ENCODE measurements at regions not wholly inside any gene's neighbourhood (a gene's known extent, or its start where the extent isn't known, plus 50 kb on each side); places are given as distances from the start of the nearest gene placed in this dataset.

DNA sequence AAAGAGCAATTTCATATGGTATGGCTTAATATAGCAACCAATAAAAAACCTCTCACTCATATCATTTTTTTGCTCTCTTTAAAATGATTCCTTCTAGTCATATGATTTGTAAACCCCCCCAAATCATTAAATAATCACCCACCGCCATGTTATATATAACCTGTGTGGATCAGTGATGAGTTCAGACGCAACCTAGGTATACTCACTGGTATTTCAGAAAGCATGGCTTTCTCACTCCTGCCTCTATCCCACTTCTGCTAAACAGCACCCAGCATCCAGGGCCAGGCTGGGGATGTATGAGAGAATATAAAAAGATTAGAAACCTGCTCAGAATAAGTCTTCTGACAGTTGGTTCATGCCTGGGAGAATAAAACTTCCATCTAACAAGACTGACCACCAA, 172.3 kb upstream of the PRICKLE2 start:
- H3K27me3 Mint-ChIP-seq, result peaks cover 2% of the 10 kb centered on the region
- no peak for ATAC-seq
- H3K27ac Mint-ChIP-seq, result no peak overlapping the region
- no peaks in the 10 kb centered on the region for H3K4me1 Mint-ChIP-seq
- H3K36me3 Mint-ChIP-seq, result no peaks in the 10 kb centered on the region
- no peak for DNase-seq
- no peak overlapping the region for H3K4me3 Mint-ChIP-seq
- CTCF ChIA-PET, result no interaction called here
- H3K9me3 Mint-ChIP-seq (ENCODE audit: low read depth), result no peaks in the 10 kb centered on the region

GRCh38 chr3:64395490-64395889, 170.2 kb upstream of the PRICKLE2 start:
- CTCF ChIA-PET, result no interaction called here
- Mint-ChIP-seq H3K4me1 (no peaks in the 10 kb centered on the region), H3K4me3 (no peak overlapping the region), H3K9me3 (ENCODE audit: low read depth) (no peaks in the 10 kb centered on the region), H3K27me3 (no peaks in the 10 kb centered on the region), H3K27ac (no peak overlapping the region), H3K36me3 (no peaks in the 10 kb centered on the region)
- DNase-seq (no peak), ATAC-seq (no peak)

- CTCF ChIA-PET, result no interaction called here
- Mint-ChIP-seq H3K27me3 (peaks cover 6% of the 10 kb centered on the region), H3K4me3 (no peak overlapping the region), H3K9me3 (ENCODE audit: low read depth) (no peaks in the 10 kb centered on the region), H3K4me1 (no peaks in the 10 kb centered on the region), H3K27ac (no peak overlapping the region), H3K36me3 (no peaks in the 10 kb centered on the region)
- no peak for ATAC-seq
- DNase-seq, result no peak
Observed at GRCh38 chr3:64393193-64393592, 167.9 kb upstream of the PRICKLE2 start.

DNA sequence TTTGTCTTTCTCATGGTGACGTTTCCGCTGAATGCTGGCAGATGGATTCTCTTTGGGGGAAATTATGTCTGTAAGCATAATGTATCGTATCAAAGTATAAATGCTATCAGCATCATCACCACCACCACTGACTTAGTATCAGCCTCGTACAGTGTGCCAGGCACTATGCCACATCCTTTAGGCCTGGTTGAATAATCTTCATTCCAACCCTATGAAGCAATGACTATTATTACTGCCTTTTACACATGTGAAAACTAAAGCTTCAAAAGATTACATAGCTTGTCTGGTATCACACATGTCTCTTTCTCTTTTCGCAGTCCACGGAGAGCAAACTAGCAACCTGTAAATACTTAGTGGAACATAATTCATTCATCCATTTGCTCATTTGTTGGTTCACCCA, 166.7 kb upstream of the PRICKLE2 start:
- Mint-ChIP-seq H3K36me3 (no peaks in the 10 kb centered on the region), H3K4me3 (no peak overlapping the region), H3K27ac (no peak overlapping the region), H3K4me1 (no peaks in the 10 kb centered on the region), H3K9me3 (ENCODE audit: low read depth) (no peaks in the 10 kb centered on the region), H3K27me3 (peaks cover 6% of the 10 kb centered on the region)
- ATAC-seq (no peak), DNase-seq (no peak)
- CTCF ChIA-PET, result interaction anchor here (1.3 kb wide), 1 partner anchor 368 kb away, joined by 3 read pairs; no protein-coding TSS in a partner anchor

- Mint-ChIP-seq H3K4me3 (no peak overlapping the region), H3K27me3 (peaks cover 8% of the 10 kb centered on the region), H3K9me3 (ENCODE audit: low read depth) (no peaks in the 10 kb centered on the region), H3K27ac (no peak overlapping the region), H3K4me1 (no peaks in the 10 kb centered on the region), H3K36me3 (no peaks in the 10 kb centered on the region)
- CTCF ChIA-PET, result no interaction called here
- DNase-seq (no peak), ATAC-seq (no peak)
Observed at GRCh38 chr3:64390893-64391292, 165.6 kb upstream of the PRICKLE2 start.

DNA sequence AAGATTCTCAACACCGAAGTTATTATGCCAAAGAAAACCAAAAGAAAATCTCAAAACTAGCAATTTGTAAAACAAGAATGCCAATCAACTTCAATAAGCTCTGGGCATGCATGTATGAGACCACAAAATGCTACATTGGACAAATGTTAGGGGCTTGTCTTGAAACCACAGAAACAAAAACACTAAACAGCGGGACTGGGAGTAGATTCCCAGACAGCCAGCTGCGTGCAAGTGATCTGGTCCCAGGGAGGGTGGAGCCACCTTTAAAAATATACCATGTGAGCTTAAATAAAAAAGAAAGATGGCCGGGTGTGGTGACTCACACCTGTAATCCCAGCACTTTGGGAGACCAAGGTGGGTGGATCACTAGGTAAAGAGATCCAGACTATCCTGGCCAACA, 163.6 kb upstream of the PRICKLE2 start:
- Mint-ChIP-seq H3K9me3 (ENCODE audit: low read depth) (no peaks in the 10 kb centered on the region), H3K27ac (no peak overlapping the region), H3K4me3 (no peak overlapping the region), H3K27me3 (peaks cover 8% of the 10 kb centered on the region), H3K36me3 (no peaks in the 10 kb centered on the region), H3K4me1 (no peaks in the 10 kb centered on the region)
- ATAC-seq (no peak), DNase-seq (no peak)
- CTCF ChIA-PET, result no interaction called here

GRCh38 chr3:64387688-64388087, 162.4 kb upstream of the PRICKLE2 start:
- Mint-ChIP-seq H3K36me3 (no peaks in the 10 kb centered on the region), H3K4me1 (no peaks in the 10 kb centered on the region), H3K27ac (no peak overlapping the region), H3K27me3 (peaks cover 8% of the 10 kb centered on the region), H3K9me3 (ENCODE audit: low read depth) (no peaks in the 10 kb centered on the region), H3K4me3 (no peak overlapping the region)
- DNase-seq (no peak), ATAC-seq (no peak)
- CTCF ChIA-PET, result no interaction called here

DNA sequence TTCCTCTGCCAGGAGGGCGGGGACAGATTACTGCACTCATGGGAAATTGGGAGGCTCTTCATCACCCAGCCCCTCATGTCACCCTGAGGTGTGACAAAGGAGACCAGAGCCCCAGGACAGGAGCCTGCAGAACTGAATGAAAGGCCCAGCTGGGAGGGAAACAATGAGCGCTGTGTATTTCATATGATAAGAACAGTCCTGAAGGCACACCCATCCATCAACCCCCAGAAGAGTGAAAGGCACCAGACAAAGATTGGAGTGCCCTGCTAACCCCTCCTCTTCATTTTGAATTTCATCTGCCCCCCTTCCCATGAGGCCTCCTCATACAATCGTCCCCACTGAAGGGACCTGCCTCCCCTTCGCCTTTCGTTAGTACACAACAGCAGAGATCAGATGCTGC, 160.0 kb upstream of the PRICKLE2 start:
- Mint-ChIP-seq H3K27ac (no peak overlapping the region), H3K36me3 (no peaks in the 10 kb centered on the region), H3K4me3 (no peak overlapping the region), H3K4me1 (no peaks in the 10 kb centered on the region), H3K9me3 (ENCODE audit: low read depth) (no peaks in the 10 kb centered on the region), H3K27me3 (peaks cover 8% of the 10 kb centered on the region)
- ATAC-seq (no peak), DNase-seq (no peak)
- CTCF ChIA-PET, result no interaction called here

GRCh38 chr3:64384561-64384960, 159.3 kb upstream of the PRICKLE2 start:
- Mint-ChIP-seq H3K27me3 (peaks cover 8% of the 10 kb centered on the region), H3K36me3 (no peaks in the 10 kb centered on the region), H3K4me1 (no peaks in the 10 kb centered on the region), H3K27ac (no peak overlapping the region), H3K4me3 (no peak overlapping the region), H3K9me3 (ENCODE audit: low read depth) (no peaks in the 10 kb centered on the region)
- CTCF ChIA-PET, result no interaction called here
- no peak for DNase-seq
- ATAC-seq, result no peak

DNA sequence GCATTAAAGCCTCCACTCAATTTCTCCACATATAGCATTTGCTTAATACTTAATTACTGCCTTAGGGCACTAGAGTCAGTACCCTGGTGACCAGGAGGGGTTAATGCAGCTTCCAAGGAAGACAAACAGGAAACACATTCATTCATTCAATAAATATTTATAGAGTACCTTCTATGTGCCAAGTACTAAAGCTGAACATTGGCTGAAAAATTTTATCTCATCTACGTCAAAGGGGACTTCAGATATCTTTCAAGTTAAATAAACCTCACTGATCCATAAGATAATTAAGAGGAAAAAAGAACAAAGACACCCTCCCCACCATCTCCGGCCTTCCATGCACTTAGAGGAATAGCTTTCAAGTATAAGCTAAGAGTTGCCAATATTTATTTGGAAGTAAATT, 156.9 kb upstream of the PRICKLE2 start:
- peaks cover 2% of the 10 kb centered on the region for H3K27me3 Mint-ChIP-seq
- DNase-seq (no peak), ATAC-seq (no peak)
- CTCF ChIA-PET, result no interaction called here
- H3K4me3 Mint-ChIP-seq, result no peak overlapping the region
- no peaks in the 10 kb centered on the region for H3K9me3 Mint-ChIP-seq (ENCODE audit: low read depth)
- no peak overlapping the region for H3K27ac Mint-ChIP-seq
- H3K36me3 Mint-ChIP-seq, result no peaks in the 10 kb centered on the region
- H3K4me1 Mint-ChIP-seq, result no peaks in the 10 kb centered on the region

- DNase-seq (no peak), ATAC-seq (no peak)
- no peaks in the 10 kb centered on the region for H3K4me1 Mint-ChIP-seq
- H3K27ac Mint-ChIP-seq, result no peak overlapping the region
- no peaks in the 10 kb centered on the region for H3K9me3 Mint-ChIP-seq (ENCODE audit: low read depth)
- H3K27me3 Mint-ChIP-seq, result no peaks in the 10 kb centered on the region
- H3K4me3 Mint-ChIP-seq, result no peak overlapping the region
- CTCF ChIA-PET, result no interaction called here
- H3K36me3 Mint-ChIP-seq, result no peaks in the 10 kb centered on the region
Observed at GRCh38 chr3:64381367-64381766, 156.1 kb upstream of the PRICKLE2 start.

GRCh38 chr3:64380546-64380945, 155.3 kb upstream of the PRICKLE2 start:
- H3K9me3 Mint-ChIP-seq (ENCODE audit: low read depth), result no peaks in the 10 kb centered on the region
- H3K4me3 Mint-ChIP-seq, result no peak overlapping the region
- DNase-seq, result no peak
- CTCF ChIA-PET, result no interaction called here
- no peaks in the 10 kb centered on the region for H3K4me1 Mint-ChIP-seq
- H3K27me3 Mint-ChIP-seq, result peaks cover 2% of the 10 kb centered on the region
- H3K27ac Mint-ChIP-seq, result no peak overlapping the region
- no peaks in the 10 kb centered on the region for H3K36me3 Mint-ChIP-seq
- no peak for ATAC-seq

DNA sequence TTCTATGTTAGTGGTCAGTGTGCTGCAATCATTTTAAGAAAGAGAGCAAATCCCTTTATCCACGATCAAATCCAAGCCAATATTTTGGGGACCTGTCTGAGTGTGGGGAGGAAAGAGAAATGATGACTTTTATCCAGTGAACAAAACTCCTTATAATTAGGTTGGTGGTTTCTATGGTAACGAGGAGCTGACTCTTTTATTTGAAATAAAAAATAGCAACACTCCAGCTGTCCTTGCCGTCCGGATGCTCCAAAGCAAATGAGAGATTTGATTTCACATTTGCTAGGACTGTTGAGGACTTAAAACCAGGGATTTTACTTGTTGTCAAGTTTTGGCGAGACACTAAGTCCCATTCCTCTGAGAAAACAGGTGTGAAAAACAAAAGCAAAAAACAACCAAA, 154.0 kb upstream of the PRICKLE2 start:
- no peak overlapping the region for H3K27ac Mint-ChIP-seq
- DNase-seq, result no peak
- no peaks in the 10 kb centered on the region for H3K9me3 Mint-ChIP-seq (ENCODE audit: low read depth)
- CTCF ChIA-PET, result interaction anchor here (0.6 kb wide), 1 partner anchor 179 kb away, joined by 3 read pairs; no protein-coding TSS in a partner anchor
- no peaks in the 10 kb centered on the region for H3K36me3 Mint-ChIP-seq
- H3K27me3 Mint-ChIP-seq, result peaks cover 2% of the 10 kb centered on the region
- H3K4me1 Mint-ChIP-seq, result no peaks in the 10 kb centered on the region
- no peak overlapping the region for H3K4me3 Mint-ChIP-seq
- ATAC-seq, result no peak

GRCh38 chr3:64377942-64378341, 152.7 kb upstream of the PRICKLE2 start:
- peaks cover 2% of the 10 kb centered on the region for H3K27me3 Mint-ChIP-seq
- no peaks in the 10 kb centered on the region for H3K4me1 Mint-ChIP-seq
- no peak overlapping the region for H3K27ac Mint-ChIP-seq
- H3K4me3 Mint-ChIP-seq, result no peak overlapping the region
- CTCF ChIA-PET, result no interaction called here
- ATAC-seq (no peak), DNase-seq (no peak)
- H3K36me3 Mint-ChIP-seq, result no peaks in the 10 kb centered on the region
- H3K9me3 Mint-ChIP-seq (ENCODE audit: low read depth), result no peaks in the 10 kb centered on the region

- H3K36me3 Mint-ChIP-seq, result no peaks in the 10 kb centered on the region
- no peak overlapping the region for H3K27ac Mint-ChIP-seq
- no peaks in the 10 kb centered on the region for H3K4me1 Mint-ChIP-seq
- H3K27me3 Mint-ChIP-seq, result peaks cover 2% of the 10 kb centered on the region
- H3K4me3 Mint-ChIP-seq, result no peak overlapping the region
- H3K9me3 Mint-ChIP-seq (ENCODE audit: low read depth), result no peaks in the 10 kb centered on the region
- no peak for DNase-seq
- ATAC-seq, result no peak
- CTCF ChIA-PET, result no interaction called here
Observed at GRCh38 chr3:64375737-64376136, 150.5 kb upstream of the PRICKLE2 start.

Data from activated CD8-positive, alpha-beta memory T cell treated with anti-CD3 and anti-CD28 coated beads, Interleukin-2, amount 10 ng/mL, durations not matched to agents 7 days and 5 days (primary cell).